DOHH2 (cell line): ENCODE measurements at regions not wholly inside any gene's neighbourhood (a gene's known extent, or its start where the extent isn't known, plus 50 kb on each side); places are given as distances from the start of the nearest gene placed in this dataset.

ENCODE experiments used
- H3F3A ChIP-seq: fragments of 200-600 bp; sonication (generic), shearing (Covaris generic); 2 replicates; pipeline ENCODE4 v1.6.0; 2016; ENCODE audit warnings: antibody characterized with exemption, mild to moderate bottlenecking; ENCODE audit not compliant: control insufficient read depth, insufficient read depth
- H3K27ac ChIP-seq: fragments of 200-600 bp; sonication (generic); 2 replicates; pipeline ENCODE4 v1.5.1; 2014; ENCODE audit warnings: low read depth, mild to moderate bottlenecking, low read length, moderate library complexity
- H3K27me3 ChIP-seq: fragments of 200-600 bp; sonication (generic); 2 replicates; pipeline ENCODE4 v1.6.1; 2014; ENCODE audit warnings: mild to moderate bottlenecking, low read length, mixed read lengths; ENCODE audit not compliant: control insufficient read depth
- H3K36me3 ChIP-seq: fragments of 200-600 bp; sonication (generic); 2 replicates; pipeline ENCODE4 v1.6.1; 2014; ENCODE audit warnings: mild to moderate bottlenecking, low read length, moderate library complexity, mixed read lengths; ENCODE audit not compliant: control insufficient read depth
- H3K4me1 ChIP-seq: fragments of 200-600 bp; sonication (generic); 2 replicates; pipeline ENCODE4 v1.6.1; 2014; ENCODE audit warnings: mild to moderate bottlenecking, low read length, mixed read lengths; ENCODE audit not compliant: control insufficient read depth
- H3K4me2 ChIP-seq: fragments of 200-600 bp; sonication (generic); 2 replicates; pipeline ENCODE4 v1.6.0; 2014; ENCODE audit warnings: mild to moderate bottlenecking, low read length, moderate library complexity
- H3K4me3 ChIP-seq: fragments of 200-600 bp; sonication (generic); 2 replicates; pipeline ENCODE4 v1.5.1; 2014; ENCODE audit warnings: mild to moderate bottlenecking, low read length, mixed read lengths
- H3K79me2 ChIP-seq: fragments of 200-600 bp; sonication (generic); 2 replicates; pipeline ENCODE4 v1.6.1; 2014; ENCODE audit warnings: mild to moderate bottlenecking, low read length, mixed read lengths; ENCODE audit not compliant: control insufficient read depth
- H3K9me2 ChIP-seq: fragments of 200-600 bp; sonication (generic); replicated peaks from 2 replicates; pipeline ENCODE4 v1.6.1; 2014; ENCODE audit warnings: mild to moderate bottlenecking, low read length, mixed read lengths; ENCODE audit not compliant: control insufficient read depth
- H3K9me3 ChIP-seq: fragments of 200-600 bp; sonication (generic); 2 replicates; pipeline ENCODE4 v1.6.1; 2014; ENCODE audit warnings: antibody characterized with exemption, low read length, mixed read lengths; ENCODE audit not compliant: control insufficient read depth, insufficient read depth
- H4K20me1 ChIP-seq: fragments of 200-600 bp; sonication (generic); 2 replicates; pipeline ENCODE4 v1.6.0; 2014; ENCODE audit warnings: low read depth, mild to moderate bottlenecking, antibody characterized with exemption, low read length, moderate library complexity; ENCODE audit not compliant: control insufficient read depth, insufficient read depth
- EZH2phosphoT487 ChIP-seq: fragments of 200-600 bp; sonication (generic); IDR thresholded peaks from 2 replicates; pipeline ENCODE4 v1.6.1; 2017; ENCODE audit warnings: borderline replicate concordance, mild to moderate bottlenecking, antibody characterized with exemption, low read length, moderate library complexity, mixed read lengths
- TF ChIP-seq, protein P1 (sequence below): fragments of 200-600 bp; sonication (generic); IDR thresholded peaks from one replicate; pipeline ENCODE4 v1.5.1; 2014; ENCODE audit warnings: antibody characterized with exemption, mild to moderate bottlenecking, low read depth, low read length; ENCODE audit not compliant: poor library complexity, severe bottlenecking

DNA sequence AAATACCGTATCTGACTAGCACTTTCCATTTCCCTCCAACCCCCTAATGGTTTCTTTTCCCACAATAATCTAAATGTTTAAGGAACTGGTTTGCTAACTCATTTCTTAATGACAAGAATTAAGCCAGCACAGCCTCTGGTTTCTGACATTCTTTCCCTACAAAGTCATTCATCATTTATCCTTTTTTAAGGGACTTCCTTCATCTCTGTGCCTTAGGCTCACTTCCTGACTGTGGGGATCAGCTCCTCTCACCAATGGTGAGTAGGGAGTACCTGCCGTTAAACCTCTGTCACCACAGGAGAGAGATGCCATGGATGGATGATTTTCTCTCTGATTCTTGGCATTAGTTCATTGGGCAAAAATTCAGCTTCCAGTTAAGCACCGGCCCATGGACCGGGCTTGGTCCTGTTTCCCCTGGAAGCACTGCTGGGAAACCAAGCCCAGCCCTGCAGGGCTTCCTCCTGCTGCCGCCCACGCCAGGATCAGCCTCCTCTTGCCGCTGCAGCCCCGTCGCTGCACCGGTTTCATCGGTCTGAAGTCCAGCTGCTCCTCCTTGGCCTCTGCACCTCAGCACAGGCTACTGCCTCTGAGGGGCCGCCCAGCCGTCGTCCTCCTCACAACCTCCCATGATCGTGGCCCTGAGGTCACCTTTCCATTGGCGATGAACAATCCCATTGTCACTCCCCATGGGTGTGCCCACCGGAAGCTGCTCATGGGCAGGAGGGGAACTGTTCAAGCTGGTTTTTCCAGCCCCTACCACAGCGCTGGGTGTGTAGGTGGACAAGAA lies 64.0 kb upstream of the ZNF516 start:
- no peaks in the 10 kb centered on the region for H3K9me3 ChIP-seq
- no peak overlapping the region for H3K4me2 ChIP-seq
- H3K9me2 ChIP-seq, result no peaks in the 10 kb centered on the region; the same call in 1 of the 2 replicates
- H3K36me3 ChIP-seq, result no peaks in the 10 kb centered on the region
- no peaks in the 10 kb centered on the region for H4K20me1 ChIP-seq
- H3K4me1 ChIP-seq, result no peaks in the 10 kb centered on the region
- H3K4me3 ChIP-seq, result no peak overlapping the region
- TF ChIP-seq, protein P1, sequence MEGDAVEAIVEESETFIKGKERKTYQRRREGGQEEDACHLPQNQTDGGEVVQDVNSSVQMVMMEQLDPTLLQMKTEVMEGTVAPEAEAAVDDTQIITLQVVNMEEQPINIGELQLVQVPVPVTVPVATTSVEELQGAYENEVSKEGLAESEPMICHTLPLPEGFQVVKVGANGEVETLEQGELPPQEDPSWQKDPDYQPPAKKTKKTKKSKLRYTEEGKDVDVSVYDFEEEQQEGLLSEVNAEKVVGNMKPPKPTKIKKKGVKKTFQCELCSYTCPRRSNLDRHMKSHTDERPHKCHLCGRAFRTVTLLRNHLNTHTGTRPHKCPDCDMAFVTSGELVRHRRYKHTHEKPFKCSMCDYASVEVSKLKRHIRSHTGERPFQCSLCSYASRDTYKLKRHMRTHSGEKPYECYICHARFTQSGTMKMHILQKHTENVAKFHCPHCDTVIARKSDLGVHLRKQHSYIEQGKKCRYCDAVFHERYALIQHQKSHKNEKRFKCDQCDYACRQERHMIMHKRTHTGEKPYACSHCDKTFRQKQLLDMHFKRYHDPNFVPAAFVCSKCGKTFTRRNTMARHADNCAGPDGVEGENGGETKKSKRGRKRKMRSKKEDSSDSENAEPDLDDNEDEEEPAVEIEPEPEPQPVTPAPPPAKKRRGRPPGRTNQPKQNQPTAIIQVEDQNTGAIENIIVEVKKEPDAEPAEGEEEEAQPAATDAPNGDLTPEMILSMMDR, result no peak
- TF ChIP-seq EZH2phosphoT487, result no peak
- H3K27me3 ChIP-seq, result no peaks in the 10 kb centered on the region; the same call in 1 of the 2 replicates
- H3K79me2 ChIP-seq, result no peaks in the 10 kb centered on the region
- no peak overlapping the region for H3K27ac ChIP-seq
- no peaks in the 10 kb centered on the region for H3F3A ChIP-seq

DNA sequence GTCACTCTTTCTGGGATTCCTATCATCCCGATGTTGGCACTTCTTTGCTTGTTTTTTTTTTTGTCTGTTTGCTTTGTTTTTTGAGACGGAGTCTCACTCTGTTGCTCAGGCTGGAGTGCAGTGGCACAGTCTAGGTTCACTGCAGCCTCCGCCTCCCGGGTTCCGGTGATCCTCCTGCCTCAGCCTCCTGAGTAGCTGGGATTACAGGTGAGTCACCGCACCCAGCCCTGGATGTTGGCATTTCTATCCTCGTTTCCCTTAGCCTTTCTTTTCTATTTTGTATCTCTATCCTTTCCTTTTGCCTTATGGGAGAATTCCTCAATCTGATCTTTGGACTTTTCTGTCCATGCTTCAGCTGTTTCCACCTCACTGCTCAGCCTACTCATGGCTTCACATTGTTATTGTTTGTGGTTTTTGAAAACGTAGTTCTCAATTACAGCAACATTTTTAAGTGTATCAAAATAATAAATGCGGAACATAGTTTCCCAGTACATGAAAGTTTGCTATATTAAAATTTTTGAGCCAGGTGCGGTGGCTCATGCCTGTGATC lies 62.1 kb upstream of the ZNF516 start:
- Histone ChIP-seq H3K79me2 (no peaks in the 10 kb centered on the region), H3K36me3 (no peaks in the 10 kb centered on the region), H3K9me3 (no peaks in the 10 kb centered on the region)

DNA sequence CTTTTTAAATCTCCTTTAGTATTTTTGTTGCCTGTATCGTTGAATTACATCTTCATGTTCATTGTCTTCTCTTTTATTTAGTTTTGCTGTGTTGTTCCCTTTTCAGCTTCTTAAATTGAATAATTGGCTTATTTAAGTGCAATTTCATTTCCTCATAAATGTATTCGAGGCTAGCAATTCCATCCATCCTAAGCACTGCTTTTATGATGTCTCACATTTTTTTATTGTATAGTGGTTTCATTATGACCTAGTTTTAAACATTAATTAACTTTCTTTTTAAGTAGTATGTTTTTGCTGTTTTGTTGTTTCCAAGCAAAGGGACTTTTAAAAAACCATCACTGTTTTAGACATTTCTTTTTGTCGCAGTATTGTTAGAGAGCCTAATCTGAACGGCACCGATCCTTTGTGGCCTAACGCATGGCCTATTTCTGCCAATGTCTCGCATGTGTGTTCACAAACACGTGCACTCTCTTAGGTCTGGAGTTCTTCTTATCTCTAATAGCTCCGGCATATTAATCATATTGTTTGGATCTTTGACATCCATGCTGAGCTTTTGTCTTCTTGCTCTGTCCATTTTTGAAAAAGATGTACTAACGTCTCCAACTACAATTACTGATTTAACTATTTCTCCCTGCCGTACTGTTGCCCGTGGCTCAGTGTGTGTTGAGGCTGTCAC lies 59.6 kb upstream of the ZNF516 start:
- Histone ChIP-seq H3F3A (no peaks in the 10 kb centered on the region), H3K9me2 (no peaks in the 10 kb centered on the region), H4K20me1 (no peaks in the 10 kb centered on the region), H3K27ac (no peak overlapping the region), H3K4me2 (no peak overlapping the region), H3K4me1 (no peaks in the 10 kb centered on the region), H3K9me3 (no peaks in the 10 kb centered on the region), H3K27me3 (peaks cover 6% of the 10 kb centered on the region; the same call in 1 of the 2 replicates), H3K36me3 (no peaks in the 10 kb centered on the region), H3K79me2 (no peaks in the 10 kb centered on the region), H3K4me3 (no peak overlapping the region)
- TF ChIP-seq, protein P1, result no peak
- TF ChIP-seq EZH2phosphoT487, result no peak

More for the DNA sequence above, 62.1 kb upstream of the ZNF516 start:
- no peak overlapping the region for H3K4me3 ChIP-seq
- no peak overlapping the region for H3K4me2 ChIP-seq
- H4K20me1 ChIP-seq, result no peaks in the 10 kb centered on the region
- H3K27me3 ChIP-seq, result peaks cover 1% of the 10 kb centered on the region; the same call in 1 of the 2 replicates
- H3K9me2 ChIP-seq, result no peaks in the 10 kb centered on the region
- no peak overlapping the region for H3K27ac ChIP-seq
- TF ChIP-seq EZH2phosphoT487, result no peak
- TF ChIP-seq, protein P1, result no peak
- no peaks in the 10 kb centered on the region for H3K4me1 ChIP-seq
- no peaks in the 10 kb centered on the region for H3F3A ChIP-seq
